Epithelial cell of prostate (primary cell): ENCODE measurements at regions not wholly inside any gene's neighbourhood (a gene's known extent, or its start where the extent isn't known, plus 50 kb on each side); places are given as distances from the start of the nearest gene placed in this dataset.
A peak's percentile ranks its signal among the peaks of the same experiment; 100 is the strongest.
"Not testable (repeated sequence)": the region's sequence is repeated elsewhere in the genome, so short reads cannot be mapped to it uniquely, and the experiment has no call there.

Experiments
- DNase-seq: peaks from one replicate; pipeline ENCODE4 v3.0.0-alpha.2; 2011; ENCODE audit warnings: low read depth, low spot score
- H3K27ac ChIP-seq: fragments of 450-650 bp; 2 replicates; pipeline ENCODE4 v1.5.1; 2017; ENCODE audit warnings: mild to moderate bottlenecking

DNA sequence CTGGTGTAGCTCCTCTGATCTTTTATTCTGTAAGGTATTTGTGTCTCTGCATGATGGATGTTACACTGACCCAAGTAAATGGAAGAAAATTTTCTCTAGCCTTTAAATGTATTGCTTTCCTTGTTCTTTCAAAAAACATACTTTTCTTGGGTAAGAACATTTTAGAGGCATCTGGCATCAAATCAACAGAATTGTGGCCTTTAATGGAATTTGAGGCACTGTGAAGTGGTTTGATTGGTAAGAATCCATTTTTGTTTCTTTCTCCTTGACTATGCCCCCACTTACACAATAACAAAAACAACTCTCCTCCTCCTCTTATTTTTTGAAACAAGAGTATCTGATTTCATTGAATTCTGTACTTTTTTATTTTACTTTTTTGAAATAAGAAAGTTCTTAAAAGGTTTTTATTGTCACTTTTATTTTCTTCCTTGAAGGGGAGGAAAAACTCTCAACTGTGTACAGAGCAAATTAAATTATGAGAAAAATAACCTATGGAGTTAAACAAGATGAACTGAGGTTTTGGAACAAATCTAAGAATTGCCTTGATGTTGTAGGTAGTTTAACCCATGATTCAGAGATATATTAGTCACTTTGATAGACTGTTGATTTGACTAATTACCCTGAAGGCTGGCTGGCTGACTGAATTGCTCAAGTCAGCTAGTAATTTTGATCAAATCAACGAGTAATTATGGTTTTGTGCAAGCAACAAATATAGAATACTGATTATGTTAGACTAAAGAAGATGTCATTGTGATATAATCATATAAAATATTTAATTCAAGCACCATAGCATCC is 146.4 kb downstream of the FHIP1A start:
- DNase-seq, result no peak
- H3K27ac ChIP-seq, result no peak overlapping the region

DNA sequence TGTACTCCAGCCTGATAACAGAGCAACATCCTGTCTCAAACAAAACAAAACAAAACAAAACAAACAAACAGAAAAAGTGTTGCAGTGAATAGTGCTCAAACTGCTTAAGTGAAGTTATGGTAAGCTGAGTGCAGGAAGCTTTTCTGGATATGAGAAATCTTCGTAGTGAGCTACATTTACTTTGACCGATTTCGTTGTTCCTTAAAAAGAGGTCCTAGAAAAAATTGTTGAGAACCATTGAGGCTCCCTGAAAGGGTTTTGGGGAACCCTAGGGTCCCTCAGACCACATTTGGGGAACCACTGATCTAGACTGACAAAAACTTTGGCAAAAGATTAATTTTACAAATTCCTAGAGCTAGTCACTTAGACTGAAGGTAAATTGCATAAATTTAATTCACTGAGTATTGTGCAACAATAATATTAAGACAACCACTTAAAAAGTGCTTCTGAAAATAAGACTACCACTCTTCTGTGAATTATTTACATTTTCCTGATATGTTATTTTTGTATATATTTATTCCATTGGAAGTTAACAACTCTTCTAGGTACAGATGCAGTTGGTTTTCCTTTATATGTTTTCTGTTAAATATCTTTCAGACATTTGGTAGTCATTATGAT is 149.6 kb downstream of the FHIP1A start:
- no peak overlapping the region for H3K27ac ChIP-seq
- DNase-seq, result no peak

DNA sequence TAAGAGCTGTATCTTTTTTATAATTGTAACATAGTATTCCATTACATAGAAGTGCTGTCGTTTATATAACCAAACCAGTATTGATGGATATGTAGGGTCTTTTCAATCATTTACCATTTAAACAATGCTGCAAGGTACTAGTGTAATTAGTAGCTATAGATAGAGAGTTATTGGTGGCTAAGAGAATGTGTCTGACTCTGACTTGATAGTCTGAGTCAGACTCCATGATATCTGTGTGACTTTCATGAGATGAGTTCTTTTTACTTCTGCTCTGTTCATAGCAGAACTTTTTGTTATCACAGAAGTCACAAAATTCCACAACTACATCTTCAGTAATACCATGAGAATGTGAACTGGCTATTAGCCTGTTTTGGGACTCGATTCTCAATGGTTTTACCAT is 150.6 kb downstream of the FHIP1A start:
- no peak for DNase-seq
- H3K27ac ChIP-seq, result no peak overlapping the region

DNA sequence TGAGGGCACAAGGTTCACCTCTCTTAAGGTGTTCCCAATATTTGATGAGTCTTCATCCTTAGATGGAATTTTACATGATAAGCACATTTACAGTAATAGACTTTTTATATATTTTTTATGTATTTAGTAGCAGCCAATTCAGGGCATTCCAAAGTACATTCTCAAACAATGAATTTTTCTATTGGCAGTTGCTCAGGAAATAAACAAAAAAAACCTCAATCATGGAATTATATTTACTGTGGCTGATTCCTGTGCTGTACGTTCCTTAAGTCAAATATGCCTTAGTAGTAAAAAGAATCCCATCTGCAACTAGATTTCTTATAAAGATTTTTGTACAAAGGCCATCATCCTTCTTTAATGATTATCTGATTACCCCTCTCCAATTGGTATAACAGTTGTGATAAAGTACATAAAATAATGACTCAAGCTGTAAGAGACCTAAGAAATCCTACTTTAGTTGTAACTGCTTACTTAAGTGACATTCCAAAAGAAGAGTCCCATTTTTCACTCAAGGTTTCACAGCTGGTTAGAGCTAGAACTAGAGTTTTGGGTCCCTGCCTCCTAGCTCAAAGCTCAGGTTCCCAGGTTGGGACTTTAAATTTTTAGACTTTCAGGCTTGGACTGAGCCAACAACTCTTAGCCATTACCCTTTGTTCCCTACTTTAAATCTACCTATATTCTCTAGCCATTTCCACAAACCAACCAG is 152.7 kb downstream of the FHIP1A start:
- no peak overlapping the region for H3K27ac ChIP-seq
- no peak for DNase-seq

DNA sequence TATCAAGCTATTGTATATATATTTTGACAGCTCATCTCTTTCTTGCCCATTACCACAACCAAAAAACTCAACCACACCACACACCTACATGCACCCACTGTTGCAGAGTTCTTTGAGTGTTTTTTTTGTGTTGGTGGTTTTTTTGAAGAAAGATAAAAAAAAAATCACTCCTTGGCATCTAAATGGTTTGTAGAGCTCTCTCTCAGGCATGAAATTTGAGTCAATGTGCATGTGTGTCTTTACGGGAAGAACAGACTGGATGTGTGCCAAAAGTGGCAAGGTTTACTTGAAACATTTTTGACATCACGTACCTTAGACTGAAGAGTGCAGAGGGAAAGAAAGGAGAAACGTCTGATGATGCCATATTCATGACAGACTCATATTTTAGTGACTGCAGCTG is 154.2 kb downstream of the FHIP1A start:
- no peak overlapping the region for H3K27ac ChIP-seq
- no peak for DNase-seq

DNA sequence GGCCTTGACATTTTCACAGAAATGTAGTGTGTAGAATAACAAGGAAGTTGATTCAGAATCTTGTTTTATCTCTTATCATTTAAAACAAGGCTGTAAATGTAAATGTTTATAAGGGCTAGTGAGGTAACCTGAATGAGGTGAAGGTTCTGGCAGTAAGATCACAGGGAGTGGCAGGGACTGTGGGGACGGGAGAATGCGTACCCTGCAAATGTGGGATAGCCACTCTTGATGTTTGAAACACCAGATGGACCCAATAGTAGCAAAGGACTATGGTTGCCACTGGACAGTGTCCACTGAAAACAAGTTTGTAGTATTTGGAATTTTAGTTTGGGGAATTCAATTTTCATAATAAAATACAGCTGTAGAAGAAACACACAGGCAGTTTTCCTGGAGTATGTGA is 155.3 kb downstream of the FHIP1A start:
- no peak for DNase-seq
- no peak overlapping the region for H3K27ac ChIP-seq

DNA sequence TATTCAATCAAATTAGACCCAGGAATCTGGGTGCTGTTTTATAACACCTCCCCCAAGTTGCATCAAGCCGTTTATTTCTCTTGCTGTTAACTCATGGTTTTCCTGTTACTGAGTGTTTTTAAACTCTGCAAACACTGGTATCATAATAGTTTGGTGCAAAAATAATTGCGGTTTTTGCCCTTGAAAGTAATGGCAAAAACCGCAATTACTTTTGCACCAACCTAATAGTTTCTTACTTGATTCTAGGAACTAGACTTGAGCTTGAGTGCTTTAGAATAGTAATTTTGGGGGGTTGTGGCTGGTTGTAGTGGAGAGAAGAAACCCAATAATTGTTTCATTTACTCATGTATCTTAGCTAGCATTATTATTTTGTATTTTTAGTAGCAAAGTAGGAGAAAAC is 156.6 kb downstream of the FHIP1A start:
- H3K27ac ChIP-seq, result no peak overlapping the region
- DNase-seq, result no peak

DNA sequence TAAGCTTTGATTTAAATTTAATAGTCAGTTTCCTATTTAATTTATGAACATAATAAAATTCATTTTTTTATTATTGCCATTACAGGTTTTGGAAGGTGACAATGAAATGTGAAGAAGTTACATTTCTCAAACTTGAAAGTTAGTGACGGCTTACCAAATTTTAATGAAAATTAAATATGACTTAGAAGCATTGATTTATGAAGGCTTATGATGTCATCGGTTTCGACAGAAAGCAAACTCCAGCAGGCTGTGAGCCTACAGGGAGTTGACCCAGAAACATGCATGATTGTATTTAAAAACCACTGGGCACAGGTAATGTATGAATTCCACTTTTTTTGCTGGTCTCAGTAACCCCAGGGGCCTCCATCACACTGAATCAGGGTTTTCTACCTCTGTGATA is 157.1 kb downstream of the FHIP1A start:
- H3K27ac ChIP-seq, result no peak overlapping the region
- DNase-seq, result no peak

DNA sequence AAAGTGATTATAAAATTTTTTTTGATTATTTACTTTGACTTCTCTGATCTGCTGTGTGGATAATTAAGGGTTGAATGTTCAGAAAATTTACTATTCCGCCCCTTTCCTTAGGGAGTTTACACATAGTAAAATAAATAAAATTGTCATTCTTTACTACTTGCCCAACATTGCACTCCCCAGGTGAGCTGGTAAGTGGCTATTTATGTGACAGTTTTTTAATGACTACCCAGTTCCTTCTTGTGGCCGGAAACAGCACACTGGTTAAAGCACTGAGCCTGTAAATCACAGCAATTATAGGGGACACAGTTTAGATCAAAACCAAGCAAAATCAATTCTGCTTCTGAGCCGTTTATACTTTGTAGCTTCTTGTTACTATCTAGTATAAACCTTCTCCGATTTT is 158.1 kb downstream of the FHIP1A start:
- DNase-seq, result no peak
- no peak overlapping the region for H3K27ac ChIP-seq

DNA sequence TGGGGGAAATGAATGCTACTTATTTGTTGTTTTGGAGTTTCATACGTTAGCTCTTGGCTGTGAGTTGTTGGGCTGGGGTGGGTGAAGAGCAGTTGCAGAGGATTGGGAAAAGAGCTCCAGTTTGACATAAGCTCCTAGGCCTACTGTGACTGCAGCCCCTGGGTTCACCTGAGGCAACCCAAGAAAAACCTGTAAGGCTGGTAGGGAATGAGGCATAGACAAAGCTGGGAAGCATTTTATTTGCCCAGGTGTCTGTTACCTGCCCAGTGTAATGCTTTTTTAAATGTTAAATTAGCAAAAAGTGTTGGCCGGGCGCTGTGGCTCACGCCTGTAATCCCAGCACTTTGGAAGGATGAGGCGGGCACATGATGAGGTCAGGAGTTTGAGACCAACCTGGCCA is 160.0 kb downstream of the FHIP1A start:
- DNase-seq, result no peak
- H3K27ac ChIP-seq, result no peak overlapping the region

DNA sequence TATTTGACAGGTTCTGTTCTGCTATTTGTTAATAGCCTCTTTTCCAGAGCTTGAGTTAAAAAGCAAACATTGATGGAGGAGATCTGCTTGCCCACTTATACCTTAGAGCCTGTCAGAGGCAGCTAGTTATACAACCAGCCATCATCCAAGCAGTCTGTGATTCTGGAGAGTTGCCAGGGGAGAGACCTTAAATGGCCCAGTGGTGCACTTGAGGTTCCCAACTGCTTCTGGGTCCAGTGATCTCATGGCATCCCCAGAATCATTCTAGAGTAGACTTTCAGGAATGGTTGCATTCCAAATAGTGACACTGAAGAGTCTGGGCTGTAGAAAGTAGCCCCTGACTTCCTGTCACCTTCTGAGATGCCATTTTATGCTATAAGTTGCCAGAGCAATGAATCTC is 160.7 kb downstream of the FHIP1A start:
- H3K27ac ChIP-seq, result no peak overlapping the region

DNA sequence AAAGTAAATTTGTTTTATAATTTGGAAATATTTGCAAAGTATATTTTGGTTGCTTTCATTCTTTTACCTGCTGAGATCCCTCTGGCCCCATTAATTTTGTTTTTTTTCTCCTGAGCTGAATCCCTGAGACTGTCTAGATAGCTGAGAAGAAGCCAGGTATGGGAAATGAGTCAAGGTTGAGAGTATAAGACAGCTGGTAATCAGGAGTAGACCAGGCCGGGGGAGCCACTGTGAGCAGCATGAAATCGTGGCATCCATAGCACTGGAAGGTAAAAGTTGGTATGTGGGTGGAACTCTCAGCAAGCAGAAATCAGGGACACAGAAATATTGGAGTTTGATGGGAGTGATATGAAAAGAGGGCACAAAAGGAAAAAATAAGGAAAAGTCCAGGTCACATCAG is 164.5 kb downstream of the FHIP1A start:
- peak overlapping the region; percentile 26 for H3K27ac ChIP-seq
- no peak for DNase-seq

More for the DNA sequence above, 160.7 kb downstream of the FHIP1A start:
- DNase-seq, result no peak

DNA sequence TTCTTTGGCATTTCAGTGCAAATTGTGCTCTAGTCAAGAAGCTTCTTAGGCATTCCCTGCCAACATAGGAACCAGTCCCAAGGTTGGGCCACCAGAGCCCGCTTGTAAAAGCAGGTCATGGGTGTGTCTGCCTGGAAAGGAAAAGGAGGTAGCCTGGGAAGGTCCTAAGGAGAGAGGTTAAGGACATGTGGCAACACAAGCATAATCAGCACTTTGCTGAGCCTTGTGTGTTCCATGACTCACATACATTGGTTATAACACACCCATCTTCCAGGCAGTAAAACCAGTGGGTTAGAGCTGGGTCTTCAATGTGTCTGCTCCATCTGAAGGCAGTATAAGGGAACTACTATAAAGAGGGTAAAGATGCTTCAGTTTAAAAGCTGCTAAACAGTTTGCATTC is 165.0 kb downstream of the FHIP1A start:
- peak; percentile 71 for DNase-seq
- peak overlapping the region; percentile 26 for H3K27ac ChIP-seq

DNA sequence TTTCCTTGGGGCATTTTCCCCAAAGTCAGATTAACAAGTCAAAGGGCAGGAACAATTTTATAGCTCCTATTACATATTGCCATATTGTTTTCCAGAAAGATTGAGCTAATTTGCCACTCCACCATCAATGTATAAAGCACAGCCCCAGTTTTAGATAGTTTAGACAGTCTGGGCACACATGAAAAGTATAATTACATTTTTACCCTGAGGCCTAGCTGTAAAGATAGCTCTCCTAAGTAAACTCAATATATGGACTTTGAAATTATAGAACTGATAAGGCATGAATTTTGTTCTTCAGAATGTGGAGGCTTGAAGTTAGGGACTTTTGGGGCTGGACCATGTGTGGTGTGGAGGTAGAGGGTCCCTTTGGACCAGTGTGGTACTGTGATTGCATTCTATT is 166.0 kb downstream of the FHIP1A start:
- H3K27ac ChIP-seq, result no peak overlapping the region
- DNase-seq, result no peak

DNA sequence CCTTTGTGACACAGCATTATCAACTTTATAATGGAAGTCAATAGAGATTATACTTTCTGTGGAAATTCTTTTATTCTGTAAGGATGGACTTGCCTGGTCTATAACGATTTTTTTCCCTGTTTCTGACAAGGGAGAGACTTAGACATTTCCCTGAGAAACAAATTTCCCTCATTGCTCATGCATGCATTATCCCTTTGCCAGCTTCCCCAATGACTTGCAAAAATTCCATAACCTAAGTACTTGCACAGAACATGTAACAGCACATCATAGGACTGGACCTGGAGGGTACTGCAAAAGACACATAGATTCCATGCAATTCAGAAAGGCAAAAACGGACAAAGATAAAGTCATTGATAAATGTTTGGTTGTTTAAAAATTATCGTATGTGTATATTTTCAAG is 166.7 kb downstream of the FHIP1A start:
- H3K27ac ChIP-seq, result no peak overlapping the region
- DNase-seq, result no peak

DNA sequence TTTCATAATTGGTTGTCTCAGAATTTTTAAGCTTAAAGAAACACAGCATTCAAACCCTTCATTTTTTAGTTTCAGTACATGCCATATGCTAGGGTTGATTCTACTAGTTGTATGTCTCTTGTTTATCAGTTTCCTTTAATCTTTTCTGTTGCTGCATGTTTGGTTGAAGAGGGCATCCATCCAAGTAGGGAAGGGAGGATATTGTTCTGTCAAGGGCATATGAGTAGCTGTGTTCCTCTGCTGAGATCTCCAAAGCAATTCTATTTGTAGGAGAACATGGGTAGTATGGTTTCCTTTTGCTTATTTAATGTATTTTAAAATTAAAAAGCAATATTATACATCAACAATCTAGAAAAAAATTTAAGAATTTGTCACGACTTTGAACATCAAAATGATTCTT is 167.7 kb downstream of the FHIP1A start:
- DNase-seq, result no peak
- H3K27ac ChIP-seq, result no peak overlapping the region

DNA sequence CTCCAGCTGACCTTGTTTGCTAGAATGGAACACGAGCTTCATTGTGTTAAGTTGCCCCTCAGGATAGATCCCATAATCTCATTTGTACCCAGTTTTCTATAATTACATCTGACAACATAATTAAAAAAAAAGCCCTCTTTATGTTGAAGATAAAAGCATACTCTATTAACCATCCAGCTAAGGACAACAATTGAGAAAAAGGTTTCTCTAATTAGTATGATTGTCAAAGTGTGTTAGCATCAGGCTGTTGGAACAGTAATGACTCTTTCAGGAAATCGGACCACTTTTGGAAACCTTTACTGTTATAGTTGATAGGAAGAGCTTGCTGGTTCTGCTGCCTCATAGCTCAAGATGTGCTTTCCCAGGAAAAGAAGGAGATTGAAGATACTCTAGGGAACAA is 172.6 kb downstream of the FHIP1A start:
- no peak for DNase-seq
- no peak overlapping the region for H3K27ac ChIP-seq

DNA sequence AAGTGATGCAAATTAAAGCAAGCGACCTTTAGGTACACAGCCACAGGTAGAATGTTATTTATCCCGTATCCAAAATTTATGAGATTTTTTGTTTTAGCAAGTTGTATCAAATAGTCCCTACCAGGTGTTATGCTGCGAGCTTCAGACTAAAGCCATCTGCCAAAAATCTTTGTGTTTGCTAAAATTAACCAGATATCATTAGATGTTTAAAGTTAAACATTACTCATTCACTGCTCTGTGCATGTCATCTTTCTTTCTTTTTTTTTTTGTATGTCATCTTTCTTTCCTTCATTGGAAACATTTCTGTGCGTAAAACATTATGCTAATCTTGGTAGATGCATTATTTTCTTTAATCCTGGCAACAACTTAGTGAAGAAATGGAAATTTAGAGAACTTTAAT is 173.1 kb downstream of the FHIP1A start:
- DNase-seq, result no peak
- H3K27ac ChIP-seq, result no peak overlapping the region

DNA sequence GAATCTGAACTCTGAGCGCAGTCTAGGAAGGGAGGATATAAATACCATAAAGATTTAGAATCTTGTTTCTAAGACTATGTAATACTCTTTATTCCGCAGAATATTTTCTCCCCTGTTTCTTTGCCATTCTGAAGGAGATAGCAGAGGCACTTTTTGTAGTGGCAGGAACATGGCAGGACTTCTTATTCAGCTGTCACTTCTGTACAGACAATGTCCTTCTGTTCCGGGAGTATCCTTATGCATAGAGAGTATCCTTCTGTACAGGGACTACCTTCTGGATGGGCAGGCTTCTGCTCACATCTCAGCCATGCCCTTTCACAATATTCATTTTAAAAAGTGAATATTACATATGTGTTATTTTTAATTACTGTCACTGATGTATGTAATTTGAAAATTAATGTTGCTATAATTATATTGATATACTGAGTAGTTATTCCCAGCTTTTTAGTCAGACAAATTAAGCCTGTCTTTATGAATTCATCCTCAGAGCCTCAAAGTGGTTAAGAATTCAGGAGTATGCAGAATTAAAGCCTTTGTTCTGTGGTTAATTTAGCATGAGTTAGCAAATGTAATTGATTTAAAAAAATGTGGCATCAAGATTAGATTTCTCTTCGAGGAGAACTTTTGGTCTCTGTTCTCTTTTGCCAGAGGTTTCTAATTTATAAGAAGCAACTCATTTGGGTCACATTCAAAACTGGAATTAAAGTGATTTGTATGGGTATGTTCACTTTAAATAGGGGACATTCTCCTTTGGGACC is 174.4 kb downstream of the FHIP1A start:
- DNase-seq, result no peak
- H3K27ac ChIP-seq, result peak overlapping the region; percentile 7

DNA sequence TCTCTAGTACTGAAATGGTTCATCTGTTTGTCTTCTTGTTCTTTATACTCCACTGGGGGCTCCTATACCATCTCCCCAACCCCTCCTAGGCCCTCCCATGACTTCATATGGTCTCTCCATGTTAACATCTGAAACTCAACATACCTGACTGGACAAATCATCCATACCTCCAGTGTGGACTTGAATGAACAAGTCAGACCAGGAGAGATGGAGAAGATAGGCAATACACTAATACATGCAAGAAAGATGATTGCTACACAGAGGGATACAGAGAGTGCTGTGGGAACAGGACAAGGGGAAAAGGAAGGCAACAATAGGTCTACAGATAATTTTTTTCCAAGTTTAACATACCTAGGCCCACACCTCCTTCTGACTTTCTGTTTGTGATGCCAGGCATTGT is 175.1 kb downstream of the FHIP1A start:
- peak; percentile 95 for DNase-seq
- H3K27ac ChIP-seq, result peak overlapping the region; percentile 7

DNA sequence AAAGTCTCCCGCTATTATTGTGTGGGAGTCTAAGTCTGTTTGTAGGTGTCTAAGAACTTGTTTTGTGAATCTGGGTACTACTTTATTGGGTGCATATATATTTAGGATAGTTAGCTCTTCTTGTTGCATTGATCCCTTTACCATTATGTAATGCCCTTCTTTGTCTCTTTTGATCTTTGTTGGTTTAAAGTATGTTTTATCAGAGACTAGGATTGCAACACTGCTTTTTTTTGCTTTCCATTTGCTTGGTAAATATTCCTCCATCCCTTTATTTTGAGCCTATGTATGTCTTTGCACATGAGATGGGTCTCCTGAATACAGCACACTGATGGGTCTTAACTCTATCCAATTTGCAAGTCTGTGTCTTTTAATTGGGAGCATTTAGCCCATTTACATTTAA is 165.2 kb downstream of the GATB start:
- not testable (repeated sequence) for H3K27ac ChIP-seq, DNase-seq
